GM23338 (cell line): ENCODE measurements at regions not wholly inside any gene's neighbourhood (a gene's known extent, or its start where the extent isn't known, plus 50 kb on each side); places are given as distances from the start of the nearest gene placed in this dataset.

Experiments
- ATAC-seq: fragments of 200-7000 bp; cut with Tn5 transposase; 3 replicates; pipeline ENCODE4 v1.9.1; 2020
- DNase-seq: peaks from one replicate; pipeline ENCODE4 v3.0.0-alpha.2; 2015; ENCODE audit warnings: low spot score
- H2AFZ ChIP-seq: fragments of 200-600 bp; sonication (generic); 2 replicates; pipeline ENCODE4 v1.8.0; 2016; ENCODE audit warnings: antibody characterized with exemption, mild to moderate bottlenecking, moderate library complexity
- H3F3A ChIP-seq: fragments of 200-600 bp; sonication (generic); replicated peaks from 2 replicates; pipeline ENCODE4 v1.8.0; 2017; ENCODE audit warnings: antibody characterized with exemption, mixed run types, low read depth
- H3K27ac ChIP-seq: fragments of 200-600 bp; sonication (generic); 2 replicates; pipeline ENCODE4 v1.6.1; 2016; ENCODE audit warnings: low read depth
- H3K27me3 ChIP-seq: fragments of 200-600 bp; sonication (generic); 2 replicates; pipeline ENCODE4 v1.8.0; 2016; ENCODE audit warnings: mild to moderate bottlenecking, mixed run types, moderate library complexity; ENCODE audit not compliant: insufficient read depth
- H3K36me3 ChIP-seq: fragments of 200-600 bp; sonication (generic); 2 replicates; pipeline ENCODE4 v1.8.0; 2016; ENCODE audit warnings: mild to moderate bottlenecking; ENCODE audit not compliant: insufficient read depth
- H3K4me1 ChIP-seq: fragments of 200-600 bp; sonication (generic); 2 replicates; pipeline ENCODE4 v1.8.0; 2016; ENCODE audit warnings: mild to moderate bottlenecking, moderate library complexity; ENCODE audit not compliant: insufficient read depth
- H3K4me2 ChIP-seq: fragments of 200-600 bp; sonication (generic); 2 replicates; pipeline ENCODE4 v1.7.1; 2017; ENCODE audit warnings: mixed run types
- H3K4me3 ChIP-seq: fragments of 200-600 bp; sonication (generic); 2 replicates; pipeline ENCODE4 v1.6.1; 2016; ENCODE audit warnings: mixed run types
- H3K79me2 ChIP-seq: fragments of 200-600 bp; sonication (generic); replicated peaks from 2 replicates; pipeline ENCODE4 v1.8.0; 2017; ENCODE audit warnings: mild to moderate bottlenecking; ENCODE audit not compliant: insufficient read depth
- H3K9me2 ChIP-seq: fragments of 200-600 bp; sonication (generic); 2 replicates; pipeline ENCODE4 v1.8.0; 2017; ENCODE audit not compliant: insufficient read depth
- H4K20me1 ChIP-seq: fragments of 200-600 bp; sonication (generic); replicated peaks from 2 replicates; pipeline ENCODE4 v1.8.0; 2017; ENCODE audit warnings: mild to moderate bottlenecking; ENCODE audit not compliant: insufficient read depth
- H3K27ac Mint-ChIP-seq: 2 replicates; pipeline ENCODE4 v1.8.0; 2020; ENCODE audit warnings: inconsistent platforms, mild to moderate bottlenecking, moderate library complexity, mixed read lengths
- H3K27me3 Mint-ChIP-seq: 3 replicates; pipeline ENCODE4 v1.8.0; 2022; ENCODE audit warnings: low read depth, mild to moderate bottlenecking, moderate library complexity, mixed read lengths, inconsistent platforms; ENCODE audit not compliant: insufficient read depth, poor library complexity
- H3K36me3 Mint-ChIP-seq: 3 replicates; pipeline ENCODE4 v1.8.0; 2021; ENCODE audit warnings: low read depth, mild to moderate bottlenecking, inconsistent platforms, moderate library complexity, mixed read lengths
- H3K4me1 Mint-ChIP-seq: 3 replicates; pipeline ENCODE4 v1.8.0; 2020; ENCODE audit warnings: mild to moderate bottlenecking, inconsistent platforms, mixed read lengths
- H3K4me3 Mint-ChIP-seq: 3 replicates; pipeline ENCODE4 v1.8.0; 2021; ENCODE audit warnings: moderate library complexity, mild to moderate bottlenecking, inconsistent platforms, mixed read lengths
- H3K9me3 Mint-ChIP-seq: 3 replicates; pipeline ENCODE4 v1.8.0; 2020; ENCODE audit warnings: moderate library complexity, mild to moderate bottlenecking, inconsistent platforms, mixed read lengths
- ETS1 ChIP-seq: IDR thresholded peaks from 2 replicates; pipeline ENCODE4 v1.6.1; 2016; ENCODE audit warnings: antibody characterized with exemption
- POLR2AphosphoS5 ChIP-seq: IDR thresholded peaks from 2 replicates; pipeline ENCODE4 v1.6.1; 2016; ENCODE audit warnings: antibody characterized with exemption, low read depth
- REST ChIP-seq: IDR thresholded peaks from one replicate; pipeline ENCODE4 v1.6.1; 2018; ENCODE audit warnings: antibody characterized with exemption; ENCODE audit not compliant: unreplicated experiment
- STAT1 ChIP-seq: IDR thresholded peaks from one replicate; pipeline ENCODE4 v1.6.1; 2016; ENCODE audit warnings: antibody characterized with exemption; ENCODE audit not compliant: unreplicated experiment
- ZNF114 ChIP-seq: fragments of 250-450 bp; sonication (Bioruptor Pico); IDR thresholded peaks from 2 replicates; pipeline ENCODE4 v1.5.0; 2020; ENCODE audit warnings: mild to moderate bottlenecking, moderate library complexity
- ZNF331 ChIP-seq: fragments of 250-450 bp; sonication (Bioruptor Pico); IDR thresholded peaks from 2 replicates; pipeline ENCODE4 v1.5.0; 2020; ENCODE audit warnings: low read depth, mild to moderate bottlenecking, moderate library complexity
- TF ChIP-seq, protein P1 (sequence below): fragments of 250-450 bp; sonication (Bioruptor Pico); IDR thresholded peaks from 2 replicates; pipeline ENCODE4 v1.5.0; 2020; ENCODE audit warnings: mild to moderate bottlenecking, moderate library complexity
- TF ChIP-seq, protein P2 (sequence below), 2 experiments: fragments of 200-600 bp in 1 of 2; sonication (generic) in 1 of 2; conservative IDR thresholded peaks; 2 replicates each; pipeline versions ENCODE4 v1.5.1 to v1.6.1; 2016 to 2017; ENCODE audit warnings: antibody characterized with exemption in 2 of 2, low read depth in 2 of 2, mild to moderate bottlenecking in 2 of 2, moderate library complexity in 1 of 2

- Mint-ChIP-seq H3K27ac (no peak overlapping the region), H3K4me1 (peaks cover 6% of the 10 kb centered on the region), H3K27me3 (no peaks in the 10 kb centered on the region), H3K9me3 (no peaks in the 10 kb centered on the region), H3K36me3 (no peaks in the 10 kb centered on the region), H3K4me3 (no peak overlapping the region)
- Histone ChIP-seq H3K27ac (no peak overlapping the region), H3K4me1 (peaks cover 6% of the 10 kb centered on the region), H3K9me2 (no peaks in the 10 kb centered on the region), H3K36me3 (no peaks in the 10 kb centered on the region), H3K4me2 (no peak overlapping the region), H3F3A (no peaks in the 10 kb centered on the region), H3K4me3 (no peak overlapping the region), H2AFZ (no peak overlapping the region), H3K79me2 (no peaks in the 10 kb centered on the region), H4K20me1 (no peaks in the 10 kb centered on the region), H3K27me3 (no peaks in the 10 kb centered on the region)
- TF ChIP-seq STAT1 (no peak), ZNF114 (no peak), ETS1 (no peak), REST (no peak), POLR2AphosphoS5 (no peak), ZNF331 (CRISPR knock-in tag) (no peak)
- TF ChIP-seq, protein P1, sequence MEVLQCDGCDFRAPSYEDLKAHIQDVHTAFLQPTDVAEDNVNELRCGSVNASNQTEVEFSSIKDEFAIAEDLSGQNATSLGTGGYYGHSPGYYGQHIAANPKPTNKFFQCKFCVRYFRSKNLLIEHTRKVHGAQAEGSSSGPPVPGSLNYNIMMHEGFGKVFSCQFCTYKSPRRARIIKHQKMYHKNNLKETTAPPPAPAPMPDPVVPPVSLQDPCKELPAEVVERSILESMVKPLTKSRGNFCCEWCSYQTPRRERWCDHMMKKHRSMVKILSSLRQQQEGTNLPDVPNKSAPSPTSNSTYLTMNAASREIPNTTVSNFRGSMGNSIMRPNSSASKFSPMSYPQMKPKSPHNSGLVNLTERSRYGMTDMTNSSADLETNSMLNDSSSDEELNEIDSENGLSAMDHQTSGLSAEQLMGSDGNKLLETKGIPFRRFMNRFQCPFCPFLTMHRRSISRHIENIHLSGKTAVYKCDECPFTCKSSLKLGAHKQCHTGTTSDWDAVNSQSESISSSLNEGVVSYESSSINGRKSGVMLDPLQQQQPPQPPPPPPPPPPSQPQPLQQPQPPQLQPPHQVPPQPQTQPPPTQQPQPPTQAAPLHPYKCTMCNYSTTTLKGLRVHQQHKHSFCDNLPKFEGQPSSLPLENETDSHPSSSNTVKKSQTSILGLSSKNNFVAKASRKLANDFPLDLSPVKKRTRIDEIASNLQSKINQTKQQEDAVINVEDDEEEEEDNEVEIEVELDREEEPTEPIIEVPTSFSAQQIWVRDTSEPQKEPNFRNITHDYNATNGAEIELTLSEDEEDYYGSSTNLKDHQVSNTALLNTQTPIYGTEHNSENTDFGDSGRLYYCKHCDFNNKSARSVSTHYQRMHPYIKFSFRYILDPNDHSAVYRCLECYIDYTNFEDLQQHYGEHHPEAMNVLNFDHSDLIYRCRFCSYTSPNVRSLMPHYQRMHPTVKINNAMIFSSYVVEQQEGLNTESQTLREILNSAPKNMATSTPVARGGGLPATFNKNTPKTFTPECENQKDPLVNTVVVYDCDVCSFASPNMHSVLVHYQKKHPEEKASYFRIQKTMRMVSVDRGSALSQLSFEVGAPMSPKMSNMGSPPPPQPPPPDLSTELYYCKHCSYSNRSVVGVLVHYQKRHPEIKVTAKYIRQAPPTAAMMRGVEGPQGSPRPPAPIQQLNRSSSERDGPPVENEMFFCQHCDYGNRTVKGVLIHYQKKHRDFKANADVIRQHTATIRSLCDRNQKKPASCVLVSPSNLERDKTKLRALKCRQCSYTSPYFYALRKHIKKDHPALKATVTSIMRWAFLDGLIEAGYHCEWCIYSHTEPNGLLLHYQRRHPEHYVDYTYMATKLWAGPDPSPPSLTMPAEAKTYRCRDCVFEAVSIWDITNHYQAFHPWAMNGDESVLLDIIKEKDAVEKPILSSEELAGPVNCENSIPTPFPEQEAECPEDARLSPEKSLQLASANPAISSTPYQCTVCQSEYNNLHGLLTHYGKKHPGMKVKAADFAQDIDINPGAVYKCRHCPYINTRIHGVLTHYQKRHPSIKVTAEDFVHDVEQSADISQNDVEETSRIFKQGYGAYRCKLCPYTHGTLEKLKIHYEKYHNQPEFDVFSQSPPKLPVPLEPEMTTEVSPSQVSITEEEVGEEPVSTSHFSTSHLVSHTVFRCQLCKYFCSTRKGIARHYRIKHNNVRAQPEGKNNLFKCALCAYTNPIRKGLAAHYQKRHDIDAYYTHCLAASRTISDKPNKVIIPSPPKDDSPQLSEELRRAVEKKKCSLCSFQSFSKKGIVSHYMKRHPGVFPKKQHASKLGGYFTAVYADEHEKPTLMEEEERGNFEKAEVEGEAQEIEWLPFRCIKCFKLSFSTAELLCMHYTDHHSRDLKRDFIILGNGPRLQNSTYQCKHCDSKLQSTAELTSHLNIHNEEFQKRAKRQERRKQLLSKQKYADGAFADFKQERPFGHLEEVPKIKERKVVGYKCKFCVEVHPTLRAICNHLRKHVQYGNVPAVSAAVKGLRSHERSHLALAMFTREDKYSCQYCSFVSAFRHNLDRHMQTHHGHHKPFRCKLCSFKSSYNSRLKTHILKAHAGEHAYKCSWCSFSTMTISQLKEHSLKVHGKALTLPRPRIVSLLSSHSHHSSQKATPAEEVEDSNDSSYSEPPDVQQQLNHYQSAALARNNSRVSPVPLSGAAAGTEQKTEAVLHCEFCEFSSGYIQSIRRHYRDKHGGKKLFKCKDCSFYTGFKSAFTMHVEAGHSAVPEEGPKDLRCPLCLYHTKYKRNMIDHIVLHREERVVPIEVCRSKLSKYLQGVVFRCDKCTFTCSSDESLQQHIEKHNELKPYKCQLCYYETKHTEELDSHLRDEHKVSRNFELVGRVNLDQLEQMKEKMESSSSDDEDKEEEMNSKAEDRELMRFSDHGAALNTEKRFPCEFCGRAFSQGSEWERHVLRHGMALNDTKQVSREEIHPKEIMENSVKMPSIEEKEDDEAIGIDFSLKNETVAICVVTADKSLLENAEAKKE (CRISPR knock-in tag), result no peak
- TF ChIP-seq, protein P2, sequence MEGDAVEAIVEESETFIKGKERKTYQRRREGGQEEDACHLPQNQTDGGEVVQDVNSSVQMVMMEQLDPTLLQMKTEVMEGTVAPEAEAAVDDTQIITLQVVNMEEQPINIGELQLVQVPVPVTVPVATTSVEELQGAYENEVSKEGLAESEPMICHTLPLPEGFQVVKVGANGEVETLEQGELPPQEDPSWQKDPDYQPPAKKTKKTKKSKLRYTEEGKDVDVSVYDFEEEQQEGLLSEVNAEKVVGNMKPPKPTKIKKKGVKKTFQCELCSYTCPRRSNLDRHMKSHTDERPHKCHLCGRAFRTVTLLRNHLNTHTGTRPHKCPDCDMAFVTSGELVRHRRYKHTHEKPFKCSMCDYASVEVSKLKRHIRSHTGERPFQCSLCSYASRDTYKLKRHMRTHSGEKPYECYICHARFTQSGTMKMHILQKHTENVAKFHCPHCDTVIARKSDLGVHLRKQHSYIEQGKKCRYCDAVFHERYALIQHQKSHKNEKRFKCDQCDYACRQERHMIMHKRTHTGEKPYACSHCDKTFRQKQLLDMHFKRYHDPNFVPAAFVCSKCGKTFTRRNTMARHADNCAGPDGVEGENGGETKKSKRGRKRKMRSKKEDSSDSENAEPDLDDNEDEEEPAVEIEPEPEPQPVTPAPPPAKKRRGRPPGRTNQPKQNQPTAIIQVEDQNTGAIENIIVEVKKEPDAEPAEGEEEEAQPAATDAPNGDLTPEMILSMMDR (conservative IDR thresholded peaks at IDR 0.05; ENCODE audit: low read depth in 2 of 2), result no peak
- ATAC-seq (no peak), DNase-seq (no peak)
Observed at GRCh38 chr9:11064909-11065308, 452.1 kb upstream of the PTPRD start.
